GM23338 (cell line): ENCODE measurements at regions not wholly inside any gene's neighbourhood (a gene's known extent, or its start where the extent isn't known, plus 50 kb on each side); places are given as distances from the start of the nearest gene placed in this dataset.

ENCODE experiments used
- ATAC-seq: fragments of 200-7000 bp; cut with Tn5 transposase; 3 replicates; pipeline ENCODE4 v1.9.1; 2020
- DNase-seq: peaks from one replicate; pipeline ENCODE4 v3.0.0-alpha.2; 2015; ENCODE audit warnings: low spot score
- H2AFZ ChIP-seq: fragments of 200-600 bp; sonication (generic); 2 replicates; pipeline ENCODE4 v1.8.0; 2016; ENCODE audit warnings: antibody characterized with exemption, mild to moderate bottlenecking, moderate library complexity
- H3F3A ChIP-seq: fragments of 200-600 bp; sonication (generic); replicated peaks from 2 replicates; pipeline ENCODE4 v1.8.0; 2017; ENCODE audit warnings: antibody characterized with exemption, mixed run types, low read depth
- H3K27ac ChIP-seq: fragments of 200-600 bp; sonication (generic); 2 replicates; pipeline ENCODE4 v1.6.1; 2016; ENCODE audit warnings: low read depth
- H3K27me3 ChIP-seq: fragments of 200-600 bp; sonication (generic); 2 replicates; pipeline ENCODE4 v1.8.0; 2016; ENCODE audit warnings: mild to moderate bottlenecking, mixed run types, moderate library complexity; ENCODE audit not compliant: insufficient read depth
- H3K36me3 ChIP-seq: fragments of 200-600 bp; sonication (generic); 2 replicates; pipeline ENCODE4 v1.8.0; 2016; ENCODE audit warnings: mild to moderate bottlenecking; ENCODE audit not compliant: insufficient read depth
- H3K4me1 ChIP-seq: fragments of 200-600 bp; sonication (generic); 2 replicates; pipeline ENCODE4 v1.8.0; 2016; ENCODE audit warnings: mild to moderate bottlenecking, moderate library complexity; ENCODE audit not compliant: insufficient read depth
- H3K4me2 ChIP-seq: fragments of 200-600 bp; sonication (generic); 2 replicates; pipeline ENCODE4 v1.7.1; 2017; ENCODE audit warnings: mixed run types
- H3K4me3 ChIP-seq: fragments of 200-600 bp; sonication (generic); 2 replicates; pipeline ENCODE4 v1.6.1; 2016; ENCODE audit warnings: mixed run types
- H3K79me2 ChIP-seq: fragments of 200-600 bp; sonication (generic); replicated peaks from 2 replicates; pipeline ENCODE4 v1.8.0; 2017; ENCODE audit warnings: mild to moderate bottlenecking; ENCODE audit not compliant: insufficient read depth
- H3K9me2 ChIP-seq: fragments of 200-600 bp; sonication (generic); 2 replicates; pipeline ENCODE4 v1.8.0; 2017; ENCODE audit not compliant: insufficient read depth
- H4K20me1 ChIP-seq: fragments of 200-600 bp; sonication (generic); replicated peaks from 2 replicates; pipeline ENCODE4 v1.8.0; 2017; ENCODE audit warnings: mild to moderate bottlenecking; ENCODE audit not compliant: insufficient read depth
- H3K27ac Mint-ChIP-seq: 2 replicates; pipeline ENCODE4 v1.8.0; 2020; ENCODE audit warnings: inconsistent platforms, mild to moderate bottlenecking, moderate library complexity, mixed read lengths
- H3K27me3 Mint-ChIP-seq: 3 replicates; pipeline ENCODE4 v1.8.0; 2022; ENCODE audit warnings: low read depth, mild to moderate bottlenecking, moderate library complexity, mixed read lengths, inconsistent platforms; ENCODE audit not compliant: insufficient read depth, poor library complexity
- H3K36me3 Mint-ChIP-seq: 3 replicates; pipeline ENCODE4 v1.8.0; 2021; ENCODE audit warnings: low read depth, mild to moderate bottlenecking, inconsistent platforms, moderate library complexity, mixed read lengths
- H3K4me1 Mint-ChIP-seq: 3 replicates; pipeline ENCODE4 v1.8.0; 2020; ENCODE audit warnings: mild to moderate bottlenecking, inconsistent platforms, mixed read lengths
- H3K4me3 Mint-ChIP-seq: 3 replicates; pipeline ENCODE4 v1.8.0; 2021; ENCODE audit warnings: moderate library complexity, mild to moderate bottlenecking, inconsistent platforms, mixed read lengths
- H3K9me3 Mint-ChIP-seq: 3 replicates; pipeline ENCODE4 v1.8.0; 2020; ENCODE audit warnings: moderate library complexity, mild to moderate bottlenecking, inconsistent platforms, mixed read lengths
- CREB1 ChIP-seq: fragments of 250-450 bp; sonication (Bioruptor Pico); IDR thresholded peaks from 2 replicates; pipeline ENCODE4 v1.5.0; 2020; ENCODE audit warnings: low read depth, mild to moderate bottlenecking, moderate library complexity
- EZH2 ChIP-seq: fragments of 200-600 bp; sonication (generic); IDR thresholded peaks from one replicate; pipeline ENCODE4 v1.8.0; 2017; ENCODE audit warnings: antibody characterized with exemption, mild to moderate bottlenecking, low read depth; ENCODE audit not compliant: unreplicated experiment
- EZH2phosphoT487 ChIP-seq: fragments of 200-600 bp; sonication (generic); IDR thresholded peaks from one replicate; pipeline ENCODE4 v1.8.1; 2018; ENCODE audit warnings: antibody characterized with exemption; ENCODE audit not compliant: unreplicated experiment
- JUNB ChIP-seq: IDR thresholded peaks from one replicate; pipeline ENCODE4 v1.6.1; 2016; ENCODE audit warnings: antibody characterized with exemption; ENCODE audit not compliant: unreplicated experiment
- NANOG ChIP-seq: IDR thresholded peaks from 2 replicates; pipeline ENCODE4 v1.6.1; 2016; ENCODE audit warnings: antibody characterized with exemption, borderline replicate concordance
- POLR2AphosphoS5 ChIP-seq: IDR thresholded peaks from 2 replicates; pipeline ENCODE4 v1.6.1; 2016; ENCODE audit warnings: antibody characterized with exemption, low read depth
- STAT1 ChIP-seq: IDR thresholded peaks from one replicate; pipeline ENCODE4 v1.6.1; 2016; ENCODE audit warnings: antibody characterized with exemption; ENCODE audit not compliant: unreplicated experiment
- ZNF114 ChIP-seq: fragments of 250-450 bp; sonication (Bioruptor Pico); IDR thresholded peaks from 2 replicates; pipeline ENCODE4 v1.5.0; 2020; ENCODE audit warnings: mild to moderate bottlenecking, moderate library complexity
- ZNF331 ChIP-seq: fragments of 250-450 bp; sonication (Bioruptor Pico); IDR thresholded peaks from 2 replicates; pipeline ENCODE4 v1.5.0; 2020; ENCODE audit warnings: low read depth, mild to moderate bottlenecking, moderate library complexity
- TF ChIP-seq, protein P1 (sequence below): IDR thresholded peaks from 2 replicates; pipeline ENCODE4 v1.6.1; 2016; ENCODE audit warnings: antibody characterized with exemption
- TF ChIP-seq, protein P2 (sequence below), 2 experiments: fragments of 200-600 bp in 1 of 2; sonication (generic) in 1 of 2; conservative IDR thresholded peaks; 2 replicates each; pipeline versions ENCODE4 v1.5.1 to v1.6.1; 2016 to 2017; ENCODE audit warnings: antibody characterized with exemption in 2 of 2, low read depth in 2 of 2, mild to moderate bottlenecking in 2 of 2, moderate library complexity in 1 of 2
- TF ChIP-seq, protein P3 (sequence below): fragments of 250-450 bp; sonication (Bioruptor Pico); IDR thresholded peaks from 2 replicates; pipeline ENCODE4 v1.5.0; 2020; ENCODE audit warnings: mild to moderate bottlenecking, moderate library complexity
- TF ChIP-seq, protein P4 (sequence below): IDR thresholded peaks from one replicate; pipeline ENCODE4 v1.6.1; 2018; ENCODE audit warnings: antibody characterized with exemption; ENCODE audit not compliant: unreplicated experiment

DNA sequence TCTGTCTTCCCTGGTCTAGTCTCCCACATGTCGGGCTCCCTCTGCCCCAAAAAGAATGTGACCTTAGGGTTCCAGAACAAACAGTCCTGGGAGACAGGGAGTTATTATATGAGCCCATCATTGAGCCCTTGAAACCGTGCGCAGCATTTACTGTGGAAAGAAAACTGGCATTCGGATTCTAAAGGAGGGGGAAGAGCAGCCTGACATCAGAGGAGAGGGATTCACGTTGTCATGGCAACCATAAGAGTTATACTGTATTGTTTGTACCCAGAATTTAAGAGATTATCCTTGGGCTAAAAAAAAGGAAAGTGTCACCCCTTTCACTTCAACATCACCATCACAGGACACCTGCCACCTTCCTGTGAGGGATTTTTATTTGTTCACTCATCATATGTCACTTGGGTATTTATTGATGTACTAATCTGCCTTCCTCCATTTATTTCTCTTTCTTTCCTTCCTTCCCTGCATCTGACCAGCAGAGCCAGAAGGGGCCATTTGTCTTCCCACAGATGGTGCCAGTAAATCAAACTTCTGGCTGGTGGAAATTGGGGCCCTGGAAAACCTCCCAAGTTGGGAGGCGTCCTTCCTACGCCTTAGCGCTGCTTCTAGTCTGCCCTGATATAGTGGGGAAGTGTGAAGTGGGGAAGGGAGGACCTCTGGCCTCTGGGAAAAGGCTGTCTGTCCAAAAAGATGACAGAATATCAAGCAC, 64.9 kb upstream of the FRMPD3 start:
- TF ChIP-seq ZNF331 (CRISPR knock-in tag): no peak
- TF ChIP-seq ZNF114 (CRISPR knock-in tag): no peak
- TF ChIP-seq, protein P1, sequence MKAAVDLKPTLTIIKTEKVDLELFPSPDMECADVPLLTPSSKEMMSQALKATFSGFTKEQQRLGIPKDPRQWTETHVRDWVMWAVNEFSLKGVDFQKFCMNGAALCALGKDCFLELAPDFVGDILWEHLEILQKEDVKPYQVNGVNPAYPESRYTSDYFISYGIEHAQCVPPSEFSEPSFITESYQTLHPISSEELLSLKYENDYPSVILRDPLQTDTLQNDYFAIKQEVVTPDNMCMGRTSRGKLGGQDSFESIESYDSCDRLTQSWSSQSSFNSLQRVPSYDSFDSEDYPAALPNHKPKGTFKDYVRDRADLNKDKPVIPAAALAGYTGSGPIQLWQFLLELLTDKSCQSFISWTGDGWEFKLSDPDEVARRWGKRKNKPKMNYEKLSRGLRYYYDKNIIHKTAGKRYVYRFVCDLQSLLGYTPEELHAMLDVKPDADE: no peak
- no peak for TF ChIP-seq NANOG
- TF ChIP-seq STAT1: no peak
- TF ChIP-seq POLR2AphosphoS5: no peak
- TF ChIP-seq EZH2: no peak
- TF ChIP-seq EZH2phosphoT487: no peak
- no peak for TF ChIP-seq JUNB
- TF ChIP-seq, protein P2, sequence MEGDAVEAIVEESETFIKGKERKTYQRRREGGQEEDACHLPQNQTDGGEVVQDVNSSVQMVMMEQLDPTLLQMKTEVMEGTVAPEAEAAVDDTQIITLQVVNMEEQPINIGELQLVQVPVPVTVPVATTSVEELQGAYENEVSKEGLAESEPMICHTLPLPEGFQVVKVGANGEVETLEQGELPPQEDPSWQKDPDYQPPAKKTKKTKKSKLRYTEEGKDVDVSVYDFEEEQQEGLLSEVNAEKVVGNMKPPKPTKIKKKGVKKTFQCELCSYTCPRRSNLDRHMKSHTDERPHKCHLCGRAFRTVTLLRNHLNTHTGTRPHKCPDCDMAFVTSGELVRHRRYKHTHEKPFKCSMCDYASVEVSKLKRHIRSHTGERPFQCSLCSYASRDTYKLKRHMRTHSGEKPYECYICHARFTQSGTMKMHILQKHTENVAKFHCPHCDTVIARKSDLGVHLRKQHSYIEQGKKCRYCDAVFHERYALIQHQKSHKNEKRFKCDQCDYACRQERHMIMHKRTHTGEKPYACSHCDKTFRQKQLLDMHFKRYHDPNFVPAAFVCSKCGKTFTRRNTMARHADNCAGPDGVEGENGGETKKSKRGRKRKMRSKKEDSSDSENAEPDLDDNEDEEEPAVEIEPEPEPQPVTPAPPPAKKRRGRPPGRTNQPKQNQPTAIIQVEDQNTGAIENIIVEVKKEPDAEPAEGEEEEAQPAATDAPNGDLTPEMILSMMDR (conservative IDR thresholded peaks at IDR 0.05; ENCODE audit: low read depth in 2 of 2): no peak
- TF ChIP-seq, protein P3, sequence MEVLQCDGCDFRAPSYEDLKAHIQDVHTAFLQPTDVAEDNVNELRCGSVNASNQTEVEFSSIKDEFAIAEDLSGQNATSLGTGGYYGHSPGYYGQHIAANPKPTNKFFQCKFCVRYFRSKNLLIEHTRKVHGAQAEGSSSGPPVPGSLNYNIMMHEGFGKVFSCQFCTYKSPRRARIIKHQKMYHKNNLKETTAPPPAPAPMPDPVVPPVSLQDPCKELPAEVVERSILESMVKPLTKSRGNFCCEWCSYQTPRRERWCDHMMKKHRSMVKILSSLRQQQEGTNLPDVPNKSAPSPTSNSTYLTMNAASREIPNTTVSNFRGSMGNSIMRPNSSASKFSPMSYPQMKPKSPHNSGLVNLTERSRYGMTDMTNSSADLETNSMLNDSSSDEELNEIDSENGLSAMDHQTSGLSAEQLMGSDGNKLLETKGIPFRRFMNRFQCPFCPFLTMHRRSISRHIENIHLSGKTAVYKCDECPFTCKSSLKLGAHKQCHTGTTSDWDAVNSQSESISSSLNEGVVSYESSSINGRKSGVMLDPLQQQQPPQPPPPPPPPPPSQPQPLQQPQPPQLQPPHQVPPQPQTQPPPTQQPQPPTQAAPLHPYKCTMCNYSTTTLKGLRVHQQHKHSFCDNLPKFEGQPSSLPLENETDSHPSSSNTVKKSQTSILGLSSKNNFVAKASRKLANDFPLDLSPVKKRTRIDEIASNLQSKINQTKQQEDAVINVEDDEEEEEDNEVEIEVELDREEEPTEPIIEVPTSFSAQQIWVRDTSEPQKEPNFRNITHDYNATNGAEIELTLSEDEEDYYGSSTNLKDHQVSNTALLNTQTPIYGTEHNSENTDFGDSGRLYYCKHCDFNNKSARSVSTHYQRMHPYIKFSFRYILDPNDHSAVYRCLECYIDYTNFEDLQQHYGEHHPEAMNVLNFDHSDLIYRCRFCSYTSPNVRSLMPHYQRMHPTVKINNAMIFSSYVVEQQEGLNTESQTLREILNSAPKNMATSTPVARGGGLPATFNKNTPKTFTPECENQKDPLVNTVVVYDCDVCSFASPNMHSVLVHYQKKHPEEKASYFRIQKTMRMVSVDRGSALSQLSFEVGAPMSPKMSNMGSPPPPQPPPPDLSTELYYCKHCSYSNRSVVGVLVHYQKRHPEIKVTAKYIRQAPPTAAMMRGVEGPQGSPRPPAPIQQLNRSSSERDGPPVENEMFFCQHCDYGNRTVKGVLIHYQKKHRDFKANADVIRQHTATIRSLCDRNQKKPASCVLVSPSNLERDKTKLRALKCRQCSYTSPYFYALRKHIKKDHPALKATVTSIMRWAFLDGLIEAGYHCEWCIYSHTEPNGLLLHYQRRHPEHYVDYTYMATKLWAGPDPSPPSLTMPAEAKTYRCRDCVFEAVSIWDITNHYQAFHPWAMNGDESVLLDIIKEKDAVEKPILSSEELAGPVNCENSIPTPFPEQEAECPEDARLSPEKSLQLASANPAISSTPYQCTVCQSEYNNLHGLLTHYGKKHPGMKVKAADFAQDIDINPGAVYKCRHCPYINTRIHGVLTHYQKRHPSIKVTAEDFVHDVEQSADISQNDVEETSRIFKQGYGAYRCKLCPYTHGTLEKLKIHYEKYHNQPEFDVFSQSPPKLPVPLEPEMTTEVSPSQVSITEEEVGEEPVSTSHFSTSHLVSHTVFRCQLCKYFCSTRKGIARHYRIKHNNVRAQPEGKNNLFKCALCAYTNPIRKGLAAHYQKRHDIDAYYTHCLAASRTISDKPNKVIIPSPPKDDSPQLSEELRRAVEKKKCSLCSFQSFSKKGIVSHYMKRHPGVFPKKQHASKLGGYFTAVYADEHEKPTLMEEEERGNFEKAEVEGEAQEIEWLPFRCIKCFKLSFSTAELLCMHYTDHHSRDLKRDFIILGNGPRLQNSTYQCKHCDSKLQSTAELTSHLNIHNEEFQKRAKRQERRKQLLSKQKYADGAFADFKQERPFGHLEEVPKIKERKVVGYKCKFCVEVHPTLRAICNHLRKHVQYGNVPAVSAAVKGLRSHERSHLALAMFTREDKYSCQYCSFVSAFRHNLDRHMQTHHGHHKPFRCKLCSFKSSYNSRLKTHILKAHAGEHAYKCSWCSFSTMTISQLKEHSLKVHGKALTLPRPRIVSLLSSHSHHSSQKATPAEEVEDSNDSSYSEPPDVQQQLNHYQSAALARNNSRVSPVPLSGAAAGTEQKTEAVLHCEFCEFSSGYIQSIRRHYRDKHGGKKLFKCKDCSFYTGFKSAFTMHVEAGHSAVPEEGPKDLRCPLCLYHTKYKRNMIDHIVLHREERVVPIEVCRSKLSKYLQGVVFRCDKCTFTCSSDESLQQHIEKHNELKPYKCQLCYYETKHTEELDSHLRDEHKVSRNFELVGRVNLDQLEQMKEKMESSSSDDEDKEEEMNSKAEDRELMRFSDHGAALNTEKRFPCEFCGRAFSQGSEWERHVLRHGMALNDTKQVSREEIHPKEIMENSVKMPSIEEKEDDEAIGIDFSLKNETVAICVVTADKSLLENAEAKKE: no peak
- TF ChIP-seq, protein P4, sequence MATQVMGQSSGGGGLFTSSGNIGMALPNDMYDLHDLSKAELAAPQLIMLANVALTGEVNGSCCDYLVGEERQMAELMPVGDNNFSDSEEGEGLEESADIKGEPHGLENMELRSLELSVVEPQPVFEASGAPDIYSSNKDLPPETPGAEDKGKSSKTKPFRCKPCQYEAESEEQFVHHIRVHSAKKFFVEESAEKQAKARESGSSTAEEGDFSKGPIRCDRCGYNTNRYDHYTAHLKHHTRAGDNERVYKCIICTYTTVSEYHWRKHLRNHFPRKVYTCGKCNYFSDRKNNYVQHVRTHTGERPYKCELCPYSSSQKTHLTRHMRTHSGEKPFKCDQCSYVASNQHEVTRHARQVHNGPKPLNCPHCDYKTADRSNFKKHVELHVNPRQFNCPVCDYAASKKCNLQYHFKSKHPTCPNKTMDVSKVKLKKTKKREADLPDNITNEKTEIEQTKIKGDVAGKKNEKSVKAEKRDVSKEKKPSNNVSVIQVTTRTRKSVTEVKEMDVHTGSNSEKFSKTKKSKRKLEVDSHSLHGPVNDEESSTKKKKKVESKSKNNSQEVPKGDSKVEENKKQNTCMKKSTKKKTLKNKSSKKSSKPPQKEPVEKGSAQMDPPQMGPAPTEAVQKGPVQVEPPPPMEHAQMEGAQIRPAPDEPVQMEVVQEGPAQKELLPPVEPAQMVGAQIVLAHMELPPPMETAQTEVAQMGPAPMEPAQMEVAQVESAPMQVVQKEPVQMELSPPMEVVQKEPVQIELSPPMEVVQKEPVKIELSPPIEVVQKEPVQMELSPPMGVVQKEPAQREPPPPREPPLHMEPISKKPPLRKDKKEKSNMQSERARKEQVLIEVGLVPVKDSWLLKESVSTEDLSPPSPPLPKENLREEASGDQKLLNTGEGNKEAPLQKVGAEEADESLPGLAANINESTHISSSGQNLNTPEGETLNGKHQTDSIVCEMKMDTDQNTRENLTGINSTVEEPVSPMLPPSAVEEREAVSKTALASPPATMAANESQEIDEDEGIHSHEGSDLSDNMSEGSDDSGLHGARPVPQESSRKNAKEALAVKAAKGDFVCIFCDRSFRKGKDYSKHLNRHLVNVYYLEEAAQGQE: no peak
- no peak for TF ChIP-seq CREB1
- no peaks in the 10 kb centered on the region for H3F3A ChIP-seq
- no peaks in the 10 kb centered on the region for H3K27me3 ChIP-seq
- 0 out of 2 replicates have a peak, but pooled peaks cover 3% of the 10 kb centered on the region for H3K4me1 ChIP-seq
- no peaks in the 10 kb centered on the region for H3K79me2 ChIP-seq
- no peak overlapping the region for H3K4me3 Mint-ChIP-seq
- no peak overlapping the region for H3K27ac ChIP-seq
- no peak overlapping the region for H2AFZ ChIP-seq
- H3K27ac Mint-ChIP-seq: no peak overlapping the region
- no peak overlapping the region for H3K4me3 ChIP-seq
- H3K36me3 ChIP-seq: no peaks in the 10 kb centered on the region
- peaks cover 2% of the 10 kb centered on the region for H3K27me3 Mint-ChIP-seq
- H3K4me1 Mint-ChIP-seq: peaks cover 11% of the 10 kb centered on the region
- no peaks in the 10 kb centered on the region for H3K9me2 ChIP-seq
- no peak overlapping the region for H3K4me2 ChIP-seq
- ATAC-seq: no peak
- H3K36me3 Mint-ChIP-seq: no peaks in the 10 kb centered on the region
- DNase-seq: no peak
- no peaks in the 10 kb centered on the region for H4K20me1 ChIP-seq
- no peaks in the 10 kb centered on the region for H3K9me3 Mint-ChIP-seq
